AG09319 (cell line): ENCODE measurements at regions not wholly inside any gene's neighbourhood (a gene's known extent, or its start where the extent isn't known, plus 50 kb on each side); places are given as distances from the start of the nearest gene placed in this dataset.
"Not testable (repeated sequence)": the region's sequence is repeated elsewhere in the genome, so short reads cannot be mapped to it uniquely, and the experiment has no call there.

ENCODE experiments used
- DNase-seq: peaks from one replicate; pipeline ENCODE4 v3.0.0-alpha.2; 2010; ENCODE audit warnings: low read depth; ENCODE audit errors: extremely low read depth
- CTCF ChIP-seq: IDR thresholded peaks from 2 replicates; pipeline ENCODE4 v1.5.1; 2011; ENCODE audit warnings: low read depth, mild to moderate bottlenecking, inconsistent platforms, low read length, moderate library complexity

- no peak for TF ChIP-seq CTCF
- no peak for DNase-seq
Measured at GRCh38 chr17:79552824-79553223, 58.0 kb downstream of the RBFOX3 start.

DNA sequence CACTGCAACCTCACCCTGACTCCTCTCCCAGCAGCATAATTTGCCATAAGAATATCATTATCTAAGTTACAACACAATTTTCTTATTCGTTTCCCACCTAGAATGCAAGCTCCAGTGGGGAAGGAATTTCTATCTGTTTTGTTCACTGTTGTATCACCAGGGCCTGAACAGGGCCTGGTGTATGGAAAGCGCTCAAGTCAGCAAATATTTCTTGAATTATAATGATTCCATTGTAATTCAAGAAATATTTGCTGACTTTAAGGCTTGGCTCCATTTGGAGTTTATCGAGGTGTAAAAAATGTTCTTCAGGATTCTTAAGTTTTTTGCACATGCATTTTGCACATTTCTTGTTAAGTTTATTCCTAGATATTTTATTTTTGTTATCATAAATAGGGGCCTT lies 58.4 kb downstream of the RBFOX3 start:
- DNase-seq, result no peak
- no peak for TF ChIP-seq CTCF

DNA sequence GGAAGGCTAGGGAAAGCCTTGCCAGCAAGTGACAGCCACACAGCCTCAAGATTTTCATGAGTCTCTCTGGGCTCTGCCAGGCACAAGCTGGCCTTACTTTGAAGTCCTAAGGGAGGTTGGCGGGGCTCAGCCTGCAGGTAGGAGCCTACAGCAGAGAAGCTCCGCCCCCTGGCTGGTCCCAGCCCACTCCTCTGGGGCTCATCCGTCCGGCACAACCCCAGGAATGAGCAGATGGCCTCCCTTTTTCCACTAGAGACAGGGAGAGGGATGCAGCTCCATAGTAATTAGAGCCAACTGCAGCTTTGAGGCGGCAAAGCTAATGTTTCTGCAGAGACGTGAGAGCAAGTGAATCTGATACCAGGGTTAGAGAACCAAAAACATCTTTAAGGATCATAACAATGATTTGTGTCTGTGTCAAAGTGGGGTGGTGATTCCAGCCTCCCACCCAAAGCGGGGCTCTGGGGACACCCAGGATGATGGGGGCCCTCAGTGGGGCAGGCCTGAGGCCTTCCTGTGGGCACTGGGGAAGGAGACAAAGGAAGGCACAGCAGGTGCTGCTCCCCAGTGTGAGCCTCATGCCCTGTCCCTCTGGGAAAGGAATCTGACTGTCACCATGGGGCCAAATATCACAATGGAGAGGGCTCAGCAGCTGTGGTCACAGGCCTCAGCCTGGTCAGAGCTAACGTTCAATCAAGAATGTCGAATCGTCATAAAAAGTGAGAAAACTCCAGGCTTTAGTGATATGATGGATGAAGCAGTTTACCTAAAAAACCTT lies 61.5 kb downstream of the RBFOX3 start:
- TF ChIP-seq CTCF, result no peak
- no peak for DNase-seq

- DNase-seq, result no peak
- TF ChIP-seq CTCF, result no peak
Measured at GRCh38 chr17:79548116-79548515, 62.7 kb downstream of the RBFOX3 start.

GRCh38 chr17:79547586-79547985 lies 63.3 kb downstream of the RBFOX3 start:
- no peak for DNase-seq
- TF ChIP-seq CTCF, result no peak

DNA sequence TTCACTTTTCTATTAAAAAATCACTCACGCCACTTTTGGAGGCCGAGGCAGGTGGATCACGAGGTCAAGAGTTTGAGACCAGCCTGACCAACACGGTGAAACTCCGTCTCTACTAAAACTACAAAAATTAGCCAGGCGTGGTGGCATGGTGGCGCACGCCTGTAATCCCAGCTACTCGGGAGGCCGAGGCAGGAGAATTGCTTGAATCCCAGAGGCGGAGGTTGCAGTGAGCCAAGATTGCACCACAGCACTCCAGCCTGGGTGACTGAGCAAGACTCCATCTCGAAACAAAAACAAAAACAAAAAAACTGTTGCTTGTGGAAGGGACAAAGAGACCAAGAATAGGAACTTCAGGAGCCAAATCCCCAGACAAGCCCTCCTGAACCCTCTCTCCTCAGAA lies 63.7 kb downstream of the RBFOX3 start:
- not testable (repeated sequence) for DNase-seq

DNA sequence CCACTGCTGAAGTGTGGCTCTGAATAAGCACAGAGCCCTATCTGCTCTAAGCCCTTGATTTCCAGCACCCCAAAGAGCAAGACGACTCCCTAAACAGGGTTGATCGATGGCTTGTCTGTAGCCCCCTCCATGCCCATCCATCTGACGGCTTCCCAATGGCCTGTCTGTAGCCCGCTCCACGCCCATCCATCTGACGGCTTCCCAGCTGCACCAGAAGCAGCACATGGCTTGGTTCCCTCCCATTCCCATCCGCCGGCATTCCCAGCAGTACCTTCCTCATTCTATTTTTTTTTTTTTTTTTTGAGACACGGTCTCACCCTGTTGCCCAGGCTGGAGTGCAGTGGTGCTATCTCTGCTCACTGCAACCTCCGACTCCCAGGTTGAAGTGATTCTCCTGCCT lies 64.5 kb downstream of the RBFOX3 start:
- DNase-seq, result no peak
- TF ChIP-seq CTCF, result no peak
